Liver (tissue), 8 donors: ENCODE measurements at regions not wholly inside any gene's neighbourhood (a gene's known extent, or its start where the extent isn't known, plus 50 kb on each side); places are given as distances from the start of the nearest gene placed in this dataset.
A peak's percentile ranks its signal among the peaks of the same experiment; 100 is the strongest.

Experiments used
- DNase-seq: peaks from one replicate; pipeline ENCODE4 v3.0.0-alpha.2; 2017; ENCODE audit warnings: low spot score
- H3K27ac ChIP-seq, 2 donors: one replicate each; pipeline ENCODE4 v1.7.0; 2013; ENCODE audit warnings: inconsistent platforms in 2 of 2, low read length in 2 of 2, control low read depth in 1 of 2, low read depth in 1 of 2, mild to moderate bottlenecking in 1 of 2
- H3K27me3 ChIP-seq, 4 donors: one replicate each; pipeline versions ENCODE4 v1.6.1 to v1.7.0; 2013; ENCODE audit warnings: low read length in 3 of 4, inconsistent platforms in 1 of 4, mild to moderate bottlenecking in 1 of 4, moderate library complexity in 1 of 4; ENCODE audit not compliant: control insufficient read depth in 4 of 4, insufficient read depth in 4 of 4
- H3K36me3 ChIP-seq, 4 donors: one replicate each; pipeline versions ENCODE4 v1.6.1 to v1.7.0; 2013; ENCODE audit warnings: low read length in 3 of 4, mild to moderate bottlenecking in 3 of 4, low read depth in 1 of 4, moderate library complexity in 1 of 4; ENCODE audit not compliant: control insufficient read depth in 4 of 4, insufficient read depth in 3 of 4
- H3K4me1 ChIP-seq, 4 donors: one replicate each; pipeline versions ENCODE4 v1.6.1 to v1.7.0; 2013; ENCODE audit warnings: low read length in 3 of 4, mild to moderate bottlenecking in 3 of 4, moderate library complexity in 1 of 4; ENCODE audit not compliant: control insufficient read depth in 4 of 4, insufficient read depth in 4 of 4
- H3K4me3 ChIP-seq, 3 donors: one replicate each; pipeline versions ENCODE4 v1.6.1 to v1.7.0; 2013; ENCODE audit warnings: low read length in 3 of 3, control low read depth in 1 of 3, low read depth in 1 of 3, mild to moderate bottlenecking in 1 of 3
- H3K9ac ChIP-seq, 2 donors: one replicate each; pipeline ENCODE4 v1.7.0; 2013; ENCODE audit warnings: low read length in 2 of 2, mild to moderate bottlenecking in 2 of 2, moderate library complexity in 2 of 2, control low read depth in 1 of 2, low read depth in 1 of 2
- H3K9me3 ChIP-seq, 4 donors: one replicate each; pipeline versions ENCODE4 v1.6.1 to v1.7.0; 2013; ENCODE audit warnings: low read length in 3 of 4; ENCODE audit not compliant: control insufficient read depth in 4 of 4
- FOXA1 ChIP-seq: IDR thresholded peaks from 2 replicates; pipeline ENCODE4 v1.6.1; 2016; ENCODE audit warnings: antibody characterized with exemption
- JUND ChIP-seq, 2 donors: IDR thresholded peaks; 2 replicates each; pipeline ENCODE4 v1.6.1; 2016; ENCODE audit warnings: antibody characterized with exemption in 2 of 2
- RAD21 ChIP-seq, 2 donors: IDR thresholded peaks; 2 replicates each; pipeline ENCODE4 v1.6.1; 2016; ENCODE audit warnings: antibody characterized with exemption in 2 of 2, mild to moderate bottlenecking in 2 of 2
- RXRA ChIP-seq, 2 donors: IDR thresholded peaks; 2 replicates each; pipeline ENCODE4 v1.6.1; 2017 to 2018; ENCODE audit warnings: antibody characterized with exemption in 2 of 2, mild to moderate bottlenecking in 1 of 2
- WGBS: extraction: QIAGEN DNeasy Blood & Tissue Kit; methylation state at CpG from one replicate; pipeline ENCODE4 v1.1.7; 2013; 5-methylcytosine and 5-hydroxymethylcytosine counted together
- TF ChIP-seq, protein P1 (sequence below): IDR thresholded peaks from 2 replicates; pipeline ENCODE4 v1.6.1; 2016; ENCODE audit warnings: antibody characterized with exemption
- TF ChIP-seq, protein P2 (sequence below): fragments of 150-350 bp; IDR thresholded peaks from 2 replicates; pipeline ENCODE4 v1.5.1; 2017; ENCODE audit warnings: improper control_type of control experiment, low read depth, low read length; ENCODE audit not compliant: missing input control
- TF ChIP-seq, protein P3 (sequence below): IDR thresholded peaks from 2 replicates; pipeline ENCODE4 v1.6.1; 2016; ENCODE audit warnings: antibody characterized with exemption
- donor health status: healthy.
- donor health status: healthy.
- donor health status: healthy.
- donor health status: healthy.
- donor health status: healthy.

DNA sequence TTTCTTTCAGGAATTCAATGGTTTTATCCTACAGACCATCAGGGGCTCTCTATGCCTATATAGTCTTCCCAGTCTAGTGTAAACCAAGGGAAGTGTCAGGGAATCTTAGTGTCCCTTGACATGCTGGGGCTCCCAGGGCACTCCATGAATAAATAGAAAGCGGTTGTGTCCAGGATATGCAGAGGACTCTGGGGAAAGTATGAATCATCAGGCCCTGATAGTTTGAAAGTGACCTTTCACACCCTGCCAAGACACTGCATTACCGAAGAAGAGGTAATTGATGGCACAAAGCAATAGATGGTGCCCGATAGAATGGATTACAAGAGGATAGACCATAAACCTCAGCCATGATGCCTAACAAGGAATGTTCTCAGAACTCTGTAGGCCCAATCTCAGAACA lies 163.3 kb upstream of the DAPK1 start:
- Histone ChIP-seq H3K4me3 (no peak overlapping the region), H3K36me3 (no peaks in the 10 kb centered on the region), H3K4me1 (peaks cover 0 to 13% (median 8%) of the 10 kb centered on the region in 4 donors), H3K27ac (no peak overlapping the region), H3K9ac (no peak overlapping the region), H3K9me3 (peaks cover 0 to 8% (median 2%) of the 10 kb centered on the region in 4 donors), H3K27me3 (no peaks in the 10 kb centered on the region)
- DNase-seq = no peak
- TF ChIP-seq JUND (IDR thresholded peaks at IDR 0.05) = peak in 1 of 2 donors; percentile 49
- TF ChIP-seq, protein P1, sequence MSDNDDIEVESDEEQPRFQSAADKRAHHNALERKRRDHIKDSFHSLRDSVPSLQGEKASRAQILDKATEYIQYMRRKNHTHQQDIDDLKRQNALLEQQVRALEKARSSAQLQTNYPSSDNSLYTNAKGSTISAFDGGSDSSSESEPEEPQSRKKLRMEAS = no peak
- WGBS = 87% methylated on average over 3 of the region's 3 CpGs

DNA sequence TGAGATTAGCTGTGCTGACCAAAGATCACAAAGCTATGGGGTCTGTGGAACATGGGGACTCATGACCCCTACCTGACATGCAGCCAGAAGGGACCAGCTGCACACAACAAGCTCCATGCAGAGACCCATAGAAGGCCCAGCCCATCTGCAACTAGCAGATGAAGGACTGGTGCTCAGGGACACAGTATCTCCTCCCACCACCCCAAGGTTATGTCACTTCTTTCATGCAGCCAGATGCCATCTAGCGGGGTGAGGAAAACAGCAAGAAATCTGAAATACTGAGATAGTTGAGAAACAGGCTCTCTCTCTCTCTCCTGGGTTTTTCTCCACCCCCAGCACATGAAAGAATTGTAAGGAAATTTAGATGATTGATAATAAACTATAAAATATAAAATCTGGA lies 161.3 kb upstream of the DAPK1 start:
- no peaks in the 10 kb centered on the region for H3K36me3 ChIP-seq
- H3K4me1 ChIP-seq = peaks cover 0 to 13% (median 8%) of the 10 kb centered on the region in 4 donors
- no peaks in the 10 kb centered on the region for H3K27me3 ChIP-seq
- no peak overlapping the region for H3K27ac ChIP-seq
- TF ChIP-seq, protein P2, sequence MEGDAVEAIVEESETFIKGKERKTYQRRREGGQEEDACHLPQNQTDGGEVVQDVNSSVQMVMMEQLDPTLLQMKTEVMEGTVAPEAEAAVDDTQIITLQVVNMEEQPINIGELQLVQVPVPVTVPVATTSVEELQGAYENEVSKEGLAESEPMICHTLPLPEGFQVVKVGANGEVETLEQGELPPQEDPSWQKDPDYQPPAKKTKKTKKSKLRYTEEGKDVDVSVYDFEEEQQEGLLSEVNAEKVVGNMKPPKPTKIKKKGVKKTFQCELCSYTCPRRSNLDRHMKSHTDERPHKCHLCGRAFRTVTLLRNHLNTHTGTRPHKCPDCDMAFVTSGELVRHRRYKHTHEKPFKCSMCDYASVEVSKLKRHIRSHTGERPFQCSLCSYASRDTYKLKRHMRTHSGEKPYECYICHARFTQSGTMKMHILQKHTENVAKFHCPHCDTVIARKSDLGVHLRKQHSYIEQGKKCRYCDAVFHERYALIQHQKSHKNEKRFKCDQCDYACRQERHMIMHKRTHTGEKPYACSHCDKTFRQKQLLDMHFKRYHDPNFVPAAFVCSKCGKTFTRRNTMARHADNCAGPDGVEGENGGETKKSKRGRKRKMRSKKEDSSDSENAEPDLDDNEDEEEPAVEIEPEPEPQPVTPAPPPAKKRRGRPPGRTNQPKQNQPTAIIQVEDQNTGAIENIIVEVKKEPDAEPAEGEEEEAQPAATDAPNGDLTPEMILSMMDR = peak; percentile 14
- no peak for TF ChIP-seq RAD21 (IDR thresholded peaks at IDR 0.05)
- H3K9me3 ChIP-seq = peaks cover 0 to 4% (median 0%) of the 10 kb centered on the region in 4 donors
- no peak overlapping the region for H3K4me3 ChIP-seq
- 45% methylated on average over 1 of the region's 1 CpG for WGBS
- no peak for DNase-seq
- H3K9ac ChIP-seq = no peak overlapping the region

DNA sequence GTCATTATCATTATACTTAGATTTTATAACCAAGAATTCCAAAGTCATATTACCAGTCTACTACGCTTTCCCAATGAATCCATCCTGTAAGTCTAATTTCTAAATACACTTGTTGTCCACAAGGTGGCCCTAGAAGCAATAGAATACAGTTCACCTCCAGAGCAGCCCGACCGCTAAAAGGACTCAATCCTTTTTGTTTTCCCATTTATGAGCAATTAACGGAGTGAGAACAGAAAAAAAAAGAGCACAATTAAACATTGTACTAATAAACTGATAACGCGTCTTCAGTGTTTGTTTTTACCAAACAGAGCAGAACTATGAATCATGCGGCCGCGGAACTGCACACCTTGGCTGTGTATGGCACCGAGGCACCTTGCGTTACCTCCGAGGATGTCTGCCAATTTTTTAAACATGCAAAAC lies 160.7 kb upstream of the DAPK1 start:
- Histone ChIP-seq H3K36me3 (no peaks in the 10 kb centered on the region), H3K9ac (peak overlapping the region; percentile 13 to 79), H3K27me3 (no peaks in the 10 kb centered on the region), H3K4me1 (peaks cover 0 to 13% (median 8%) of the 10 kb centered on the region in 4 donors), H3K9me3 (no peaks in the 10 kb centered on the region), H3K27ac (peak overlapping the region; percentile 16 to 59), H3K4me3 (peak overlapping the region; percentile 55 to 75 (median 59))
- no peak for TF ChIP-seq JUND (IDR thresholded peaks at IDR 0.05)
- TF ChIP-seq, protein P2 = peak; percentile 72
- peak; percentile 90 to 95 for TF ChIP-seq RAD21 (IDR thresholded peaks at IDR 0.05)
- peak; percentile 34 to 38 for TF ChIP-seq RXRA (IDR thresholded peaks at IDR 0.05)
- no peak for TF ChIP-seq FOXA1
- TF ChIP-seq, protein P3, sequence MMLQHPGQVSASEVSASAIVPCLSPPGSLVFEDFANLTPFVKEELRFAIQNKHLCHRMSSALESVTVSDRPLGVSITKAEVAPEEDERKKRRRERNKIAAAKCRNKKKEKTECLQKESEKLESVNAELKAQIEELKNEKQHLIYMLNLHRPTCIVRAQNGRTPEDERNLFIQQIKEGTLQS = no peak
- no peak for DNase-seq
- 4% methylated on average over 12 of the region's 12 CpGs for WGBS
